Caco-2 (cell line): ENCODE measurements at regions not wholly inside any gene's neighbourhood (a gene's known extent, or its start where the extent isn't known, plus 50 kb on each side); places are given as distances from the start of the nearest gene placed in this dataset.

Source experiments
- BruUV-seq: library from RNA; stranded (reverse); fragments of 400-500 nt; replicated peaks from 2 replicates; lab custom pipeline; 2021; lab: Mats Ljungman, UMichigan
- CTCF ChIA-PET: fragments of 300-600 bp; sonication (Branson Sonifier 250); formaldehyde crosslinking; loops from one replicate; lab custom pipeline; 2022; ENCODE audit warnings: antibody characterized with exemption; lab: Charles Lee
- POLR2A ChIA-PET: fragments of 300-600 bp; sonication (Branson Sonifier 250); formaldehyde crosslinking; loops from one replicate; lab custom pipeline; 2022; ENCODE audit warnings: antibody characterized with exemption; lab: Charles Lee
- DNase-seq, 2 experiments: peaks; one replicate each; pipeline versions ENCODE4 v3.0.0 to v3.0.0-alpha.2; 2020 to 2022
- H3K27me3 ChIP-seq: replicated peaks from 2 replicates; pipeline ENCODE4 v1.6.0; 2011; ENCODE audit warnings: low read length; ENCODE audit not compliant: control insufficient read depth, insufficient read depth
- H3K36me3 ChIP-seq: 2 replicates; pipeline ENCODE4 v1.5.1; 2011; ENCODE audit warnings: low read length; ENCODE audit not compliant: control insufficient read depth, insufficient read depth
- H3K4me1 ChIP-seq: fragments of 250-450 bp; sonication (Bioruptor Pico); 2 replicates; pipeline ENCODE4 v1.5.1; 2020; ENCODE audit warnings: mild to moderate bottlenecking
- H3K4me3 ChIP-seq: 2 replicates; pipeline ENCODE4 v1.5.1; 2011; ENCODE audit warnings: low read depth, mild to moderate bottlenecking, control low read depth, low read length
- H3K9me3 ChIP-seq: fragments of 250-450 bp; sonication (Bioruptor Pico); 2 replicates; pipeline ENCODE4 v1.5.1; 2020; ENCODE audit warnings: mild to moderate bottlenecking, moderate library complexity
- H3K27ac Mint-ChIP-seq: one replicate; pipeline ENCODE4 v1.8.0; 2022; ENCODE audit warnings: mixed read lengths; ENCODE audit not compliant: unreplicated experiment
- H3K27me3 Mint-ChIP-seq: one replicate; pipeline ENCODE4 v1.8.0; 2022; ENCODE audit warnings: mixed read lengths; ENCODE audit not compliant: insufficient read depth, unreplicated experiment
- H3K36me3 Mint-ChIP-seq: one replicate; pipeline ENCODE4 v1.8.0; 2022; ENCODE audit warnings: mild to moderate bottlenecking, mixed read lengths; ENCODE audit not compliant: insufficient read depth, unreplicated experiment
- H3K4me1 Mint-ChIP-seq: one replicate; pipeline ENCODE4 v1.8.0; 2022; ENCODE audit warnings: low read depth, mixed read lengths; ENCODE audit not compliant: unreplicated experiment
- H3K4me3 Mint-ChIP-seq: one replicate; pipeline ENCODE4 v1.8.0; 2022; ENCODE audit warnings: mild to moderate bottlenecking, moderate library complexity, mixed read lengths; ENCODE audit not compliant: unreplicated experiment
- H3K9me3 Mint-ChIP-seq: one replicate; pipeline ENCODE4 v1.8.0; 2022; ENCODE audit warnings: mixed read lengths; ENCODE audit not compliant: unreplicated experiment
- CTCF ChIP-seq, 2 experiments: fragments of 200-600 bp in 1 of 2; IDR thresholded peaks; 1 replicate in 1 of 2; 2 replicates in 1 of 2; pipeline versions ENCODE4 v1.5.1 to v1.8.0; 2011 to 2022; ENCODE audit warnings: antibody characterized with exemption in 1 of 2, control low read depth in 1 of 2, inconsistent platforms in 1 of 2, low read depth in 1 of 2, low read length in 1 of 2, mild to moderate bottlenecking in 1 of 2, moderate library complexity in 1 of 2; ENCODE audit not compliant: insufficient read depth in 1 of 2, severe bottlenecking in 1 of 2, unreplicated experiment in 1 of 2
- intact Hi-C: fragments of 100-400 bp; cut with micrococcal nuclease; formaldehyde crosslinking; loops from one replicate; pipeline ENCODE4 v1.10.0; 2022; ENCODE audit not compliant: unreplicated experiment

- Histone ChIP-seq H3K36me3 (no peaks in the 10 kb centered on the region), H3K4me3 (no peak overlapping the region), H3K4me1 (no peaks in the 10 kb centered on the region), H3K9me3 (no peaks in the 10 kb centered on the region), H3K27me3 (no peaks in the 10 kb centered on the region)
- no peak for DNase-seq
- ChIA-PET POLR2A (no interaction called here), CTCF (no interaction called here)
- no peaks in the 10 kb centered on the region for H3K36me3 Mint-ChIP-seq
- peaks cover 9% of the 10 kb centered on the region for H3K27me3 Mint-ChIP-seq
- no TSS peak for BruUV-seq
- intact Hi-C loops, result no loop called here
- no peaks in the 10 kb centered on the region for H3K9me3 Mint-ChIP-seq
- H3K4me1 Mint-ChIP-seq, result no peaks in the 10 kb centered on the region
- no peak for TF ChIP-seq CTCF (IDR thresholded peaks at IDR 0.05; ENCODE audit: insufficient read depth in 1 of 2, low read depth in 1 of 2, low read length in 1 of 2, severe bottlenecking in 1 of 2, unreplicated experiment in 1 of 2)
- H3K4me3 Mint-ChIP-seq, result no peak overlapping the region
- no peak overlapping the region for H3K27ac Mint-ChIP-seq
Measured at GRCh38 chr7:33815336-33815735, 90.0 kb upstream of the BMPER start.

DNA sequence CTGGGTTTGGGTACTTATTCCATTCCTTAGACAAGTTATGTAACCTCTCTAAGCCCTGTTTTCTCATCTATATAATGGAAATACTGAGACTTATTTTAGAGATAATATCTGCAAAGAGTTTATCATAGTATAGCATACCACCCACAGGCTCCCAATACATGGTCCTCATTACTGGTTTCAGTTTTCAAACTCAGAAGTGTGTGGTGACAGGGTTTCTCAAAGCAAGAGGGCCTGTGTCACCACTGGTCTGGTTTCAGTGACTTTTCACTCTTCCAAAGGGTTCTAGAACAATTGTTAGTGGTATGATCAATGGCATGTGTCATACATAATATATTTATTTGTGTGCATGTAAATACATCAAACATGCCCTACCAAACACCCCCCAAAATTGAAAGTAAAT, 89.2 kb upstream of the BMPER start:
- H3K36me3 Mint-ChIP-seq, result no peaks in the 10 kb centered on the region
- TF ChIP-seq CTCF (IDR thresholded peaks at IDR 0.05; ENCODE audit: insufficient read depth in 1 of 2, low read depth in 1 of 2, low read length in 1 of 2, severe bottlenecking in 1 of 2, unreplicated experiment in 1 of 2), result no peak
- H3K9me3 Mint-ChIP-seq, result no peaks in the 10 kb centered on the region

DNA sequence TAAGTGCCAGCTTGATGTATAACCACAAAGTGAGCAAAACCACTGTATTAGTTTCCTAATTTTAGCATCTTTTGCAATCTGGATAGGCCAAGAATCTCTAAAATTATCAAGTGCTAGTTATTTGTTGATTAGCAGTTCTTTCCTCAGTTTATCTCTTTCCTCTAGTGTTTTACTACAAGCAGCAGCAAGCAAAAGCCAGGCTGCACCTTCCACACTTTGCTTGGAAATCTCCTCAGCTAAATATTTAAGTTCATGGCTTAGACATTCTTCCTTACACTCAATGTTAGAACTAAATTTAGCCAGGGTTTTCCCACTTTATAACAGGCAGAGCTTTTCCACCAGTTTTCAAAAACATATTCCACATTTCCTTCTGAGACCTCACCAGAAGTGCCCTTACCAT, 85.7 kb upstream of the BMPER start:
- Histone ChIP-seq H3K4me1 (no peaks in the 10 kb centered on the region), H3K27me3 (no peaks in the 10 kb centered on the region), H3K4me3 (no peak overlapping the region), H3K9me3 (no peaks in the 10 kb centered on the region), H3K36me3 (no peaks in the 10 kb centered on the region)
- intact Hi-C loops, result no loop called here
- ChIA-PET CTCF (no interaction called here), POLR2A (no interaction called here)
- no peak for DNase-seq
- Mint-ChIP-seq H3K27ac (no peak overlapping the region), H3K4me3 (no peak overlapping the region), H3K4me1 (no peaks in the 10 kb centered on the region), H3K9me3 (no peaks in the 10 kb centered on the region), H3K36me3 (no peaks in the 10 kb centered on the region), H3K27me3 (peaks cover 11% of the 10 kb centered on the region)
- no peak for TF ChIP-seq CTCF (IDR thresholded peaks at IDR 0.05; ENCODE audit: insufficient read depth in 1 of 2, low read depth in 1 of 2, low read length in 1 of 2, severe bottlenecking in 1 of 2, unreplicated experiment in 1 of 2)
- no TSS peak for BruUV-seq

More for the DNA sequence above, 89.2 kb upstream of the BMPER start:
- Histone ChIP-seq H3K36me3 (no peaks in the 10 kb centered on the region), H3K27me3 (no peaks in the 10 kb centered on the region), H3K4me1 (no peaks in the 10 kb centered on the region), H3K4me3 (no peak overlapping the region), H3K9me3 (no peaks in the 10 kb centered on the region)
- POLR2A ChIA-PET, result no interaction called here
- intact Hi-C loops, result no loop called here
- Mint-ChIP-seq H3K4me1 (no peaks in the 10 kb centered on the region), H3K27me3 (peaks cover 8% of the 10 kb centered on the region), H3K4me3 (no peak overlapping the region), H3K27ac (no peak overlapping the region)
- CTCF ChIA-PET, result no interaction called here
- no peak for DNase-seq
- no TSS peak for BruUV-seq
